Kidney (tissue), 13 donors: ENCODE measurements at regions not wholly inside any gene's neighbourhood (a gene's known extent, or its start where the extent isn't known, plus 50 kb on each side); places are given as distances from the start of the nearest gene placed in this dataset.

Source experiments
- DNase-seq, 5 donors: peaks; one replicate each; pipeline ENCODE4 v3.0.0-alpha.2; 2013 to 2020
- FAIRE-seq: peaks from 2 replicates; lab custom pipeline; 2012; peaks lifted over from hg19 to GRCh38; lab: Jason Lieb, UNC
- H3K27ac ChIP-seq, 2 donors: one replicate each; pipeline ENCODE4 v1.7.0; 2013; ENCODE audit warnings: low read depth in 2 of 2, low read length in 2 of 2, inconsistent platforms in 1 of 2
- H3K27me3 ChIP-seq: one replicate; pipeline ENCODE4 v1.7.1; 2013; ENCODE audit warnings: low read length, inconsistent platforms; ENCODE audit not compliant: control insufficient read depth, insufficient read depth
- H3K36me3 ChIP-seq, 3 donors: one replicate each; pipeline versions ENCODE4 v1.7.0 to v1.7.1; 2013; ENCODE audit warnings: low read length in 3 of 3, control low read depth in 1 of 3, inconsistent platforms in 1 of 3; ENCODE audit not compliant: insufficient read depth in 3 of 3, control insufficient read depth in 2 of 3
- H3K4me1 ChIP-seq, 3 donors: one replicate each; pipeline versions ENCODE4 v1.7.0 to v1.7.1; 2013; ENCODE audit warnings: low read length in 3 of 3, inconsistent platforms in 1 of 3, low read depth in 1 of 3; ENCODE audit not compliant: control insufficient read depth in 2 of 3, insufficient read depth in 2 of 3
- H3K4me3 ChIP-seq, 3 donors: one replicate each; pipeline versions ENCODE4 v1.7.0 to v1.8.1; 2013; ENCODE audit warnings: low read length in 3 of 3, control low read depth in 1 of 3, inconsistent platforms in 1 of 3
- H3K9ac ChIP-seq, 3 donors: one replicate each; pipeline versions ENCODE4 v1.7.0 to v1.7.1; 2013; ENCODE audit warnings: low read length in 3 of 3, control low read depth in 1 of 3, inconsistent platforms in 1 of 3
- H3K9me3 ChIP-seq, 3 donors: one replicate each; pipeline versions ENCODE4 v1.7.0 to v1.7.1; 2013; ENCODE audit warnings: low read length in 3 of 3, control low read depth in 1 of 3, inconsistent platforms in 1 of 3; ENCODE audit not compliant: control insufficient read depth in 2 of 3, insufficient read depth in 1 of 3
- CTCF ChIP-seq: IDR thresholded peaks from 3 replicates; pipeline ENCODE4 v1.5.1; 2012; ENCODE audit warnings: mild to moderate bottlenecking, moderate library complexity, borderline replicate concordance; ENCODE audit not compliant: insufficient read depth; ENCODE audit errors: extremely low read depth
- intact Hi-C: fragments of 100-400 bp; cut with DNase I; formaldehyde crosslinking; loops from one replicate; pipeline ENCODE4 v1.11.1; 2022
- donor health status: control.
- donor health status: control.
- donor health status: control.
- donor health status: control.
- donor health status: control.
- donor health status: DM: yes; HTN: yes; CAD: no.
- donor health status: Normal renal cell carcinoma (clear cell type).

DNA sequence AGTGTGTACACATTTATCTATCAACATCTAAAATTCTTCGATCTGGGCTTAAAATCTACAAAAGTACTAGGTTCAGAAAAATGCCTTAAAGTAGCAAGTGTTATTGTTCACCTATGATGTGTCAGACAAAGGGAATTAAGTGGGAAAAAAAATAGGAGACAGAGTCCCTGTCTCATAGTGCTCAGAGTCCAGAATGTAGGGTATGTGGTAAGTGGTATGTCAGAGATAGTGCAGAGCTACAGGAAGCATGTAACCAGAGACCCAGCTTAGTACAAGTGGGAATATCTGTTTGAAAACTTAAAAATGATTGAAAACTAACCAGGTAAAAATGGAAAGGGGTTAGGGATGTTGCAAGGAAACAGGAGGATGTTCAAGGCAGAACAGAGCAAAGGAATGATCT lies 482.8 kb downstream of the ELAVL2 start:
- no peaks in the 10 kb centered on the region for H3K36me3 ChIP-seq
- TF ChIP-seq CTCF: no peak
- H3K27ac ChIP-seq: no peak overlapping the region
- DNase-seq (no peak), FAIRE-seq (no peak)
- no peaks in the 10 kb centered on the region for H3K27me3 ChIP-seq
- no peaks in the 10 kb centered on the region for H3K4me1 ChIP-seq
- no peak overlapping the region for H3K4me3 ChIP-seq
- H3K9ac ChIP-seq: no peak overlapping the region
- intact Hi-C loops: no loop called here
- peaks cover 0 to 4% (median 0%) of the 10 kb centered on the region in 3 donors for H3K9me3 ChIP-seq

DNA sequence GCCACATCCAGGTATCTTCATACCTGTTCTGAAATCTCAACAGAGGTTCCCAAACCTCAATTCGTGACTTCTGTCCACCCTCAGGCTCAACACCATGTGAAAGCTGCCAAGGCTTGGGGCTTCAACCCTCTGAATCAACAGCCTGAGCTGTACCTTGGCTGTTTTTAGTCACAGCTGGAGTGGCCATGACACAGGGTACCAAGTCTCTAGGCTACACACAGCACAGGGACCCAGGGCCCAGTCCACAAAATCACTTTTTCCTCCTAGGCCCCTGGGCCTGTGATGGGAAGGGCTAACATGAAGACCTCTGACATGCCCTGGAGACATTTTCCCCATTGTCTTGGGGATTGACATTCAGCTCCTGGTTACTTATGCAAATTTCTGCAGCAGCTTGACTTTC lies 464.9 kb downstream of the ELAVL2 start:
- no peaks in the 10 kb centered on the region for H3K36me3 ChIP-seq
- FAIRE-seq: no peak
- no peak for TF ChIP-seq CTCF

DNA sequence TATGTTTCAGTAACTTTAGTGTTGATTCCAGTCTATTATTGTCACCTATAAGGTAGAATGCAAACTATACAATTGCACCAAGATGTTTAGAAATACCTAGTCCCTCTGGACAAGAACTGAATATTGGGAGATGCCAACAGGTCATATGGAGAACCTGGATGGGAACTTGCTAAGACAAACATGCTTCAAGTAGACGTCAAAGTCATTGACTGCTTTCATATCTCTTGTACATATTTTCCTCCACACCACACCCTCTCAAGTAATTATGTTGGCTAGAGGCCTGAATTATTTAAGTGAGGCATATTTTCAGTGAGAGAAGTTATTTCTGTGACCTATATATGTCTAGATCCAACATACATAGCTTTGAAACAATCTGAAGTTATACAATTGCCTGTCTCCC lies 453.3 kb downstream of the ELAVL2 start:
- intact Hi-C loops: no loop called here
- no peak for FAIRE-seq
- TF ChIP-seq CTCF: no peak
- no peak overlapping the region for H3K4me3 ChIP-seq
- no peaks in the 10 kb centered on the region for H3K9me3 ChIP-seq
- no peak overlapping the region for H3K9ac ChIP-seq
- no peaks in the 10 kb centered on the region for H3K27me3 ChIP-seq
- no peak for DNase-seq
- H3K27ac ChIP-seq: no peak overlapping the region
- H3K4me1 ChIP-seq: no peaks in the 10 kb centered on the region
- no peaks in the 10 kb centered on the region for H3K36me3 ChIP-seq

More for the DNA sequence above, 464.9 kb downstream of the ELAVL2 start:
- Histone ChIP-seq H3K4me1 (no peaks in the 10 kb centered on the region), H3K27me3 (no peaks in the 10 kb centered on the region), H3K9me3 (peaks cover 0 to 3% (median 0%) of the 10 kb centered on the region in 3 donors), H3K9ac (no peak overlapping the region), H3K4me3 (no peak overlapping the region), H3K27ac (no peak overlapping the region)
- no peak for DNase-seq
- intact Hi-C loops: no loop called here

- Histone ChIP-seq H3K27ac (no peak overlapping the region), H3K36me3 (no peaks in the 10 kb centered on the region), H3K4me1 (no peaks in the 10 kb centered on the region), H3K27me3 (no peaks in the 10 kb centered on the region), H3K9ac (no peak overlapping the region), H3K4me3 (no peak overlapping the region), H3K9me3 (no peaks in the 10 kb centered on the region)
- TF ChIP-seq CTCF: no peak
- intact Hi-C loops: no loop called here
- FAIRE-seq (no peak), DNase-seq (no peak)
These were observed 450.5 kb downstream of the ELAVL2 start for GRCh38 chr9:23375511-23375910.
